Epithelial cell of proximal tubule (primary cell): ENCODE measurements at regions not wholly inside any gene's neighbourhood (a gene's known extent, or its start where the extent isn't known, plus 50 kb on each side); places are given as distances from the start of the nearest gene placed in this dataset.

Experiments
- DNase-seq: peaks from one replicate; pipeline ENCODE4 v3.0.0-alpha.2; 2011; ENCODE audit warnings: low read depth
- H3K4me3 ChIP-seq: 2 replicates; pipeline ENCODE4 v1.5.1; 2011; ENCODE audit warnings: low read depth, mild to moderate bottlenecking, low read length
- CTCF ChIP-seq: conservative IDR thresholded peaks from 2 replicates; pipeline ENCODE4 v1.5.1; 2012; ENCODE audit warnings: low read depth, mild to moderate bottlenecking, low read length

DNA sequence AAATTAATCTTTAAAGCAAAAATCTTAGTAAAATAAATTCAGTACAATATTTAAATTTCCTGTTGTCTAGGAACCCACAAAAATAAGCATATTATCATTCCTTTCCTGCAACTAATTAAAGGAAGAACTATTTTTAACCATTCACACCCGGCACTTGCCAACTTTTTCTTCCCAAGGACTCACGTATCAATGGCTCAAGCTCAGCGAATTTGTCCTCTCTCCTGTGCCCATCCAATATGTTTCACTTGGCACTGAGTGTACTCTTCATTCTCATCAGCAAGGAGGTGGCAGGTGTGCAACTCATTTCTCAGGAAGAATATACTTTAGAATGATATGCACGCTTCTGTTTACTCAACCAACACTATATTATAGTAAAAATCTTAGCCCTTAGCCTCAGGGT, 419.4 kb downstream of the C6orf118 start:
- no peak overlapping the region for H3K4me3 ChIP-seq
- TF ChIP-seq CTCF: no peak
- no peak for DNase-seq

- no peak for DNase-seq
Measured at GRCh38 chr6:164887660-164888059, 421.7 kb downstream of the C6orf118 start.

GRCh38 chr6:164882236-164882635, 427.2 kb downstream of the C6orf118 start:
- no peak overlapping the region for H3K4me3 ChIP-seq
- no peak for DNase-seq
- no peak for TF ChIP-seq CTCF

More at GRCh38 chr6:164887660-164888059, 421.7 kb downstream of the C6orf118 start:
- no peak overlapping the region for H3K4me3 ChIP-seq
- TF ChIP-seq CTCF: no peak

- no peak overlapping the region for H3K4me3 ChIP-seq
- no peak for DNase-seq
- TF ChIP-seq CTCF: no peak
Measured at GRCh38 chr6:164871783-164872182, 437.6 kb downstream of the C6orf118 start.

DNA sequence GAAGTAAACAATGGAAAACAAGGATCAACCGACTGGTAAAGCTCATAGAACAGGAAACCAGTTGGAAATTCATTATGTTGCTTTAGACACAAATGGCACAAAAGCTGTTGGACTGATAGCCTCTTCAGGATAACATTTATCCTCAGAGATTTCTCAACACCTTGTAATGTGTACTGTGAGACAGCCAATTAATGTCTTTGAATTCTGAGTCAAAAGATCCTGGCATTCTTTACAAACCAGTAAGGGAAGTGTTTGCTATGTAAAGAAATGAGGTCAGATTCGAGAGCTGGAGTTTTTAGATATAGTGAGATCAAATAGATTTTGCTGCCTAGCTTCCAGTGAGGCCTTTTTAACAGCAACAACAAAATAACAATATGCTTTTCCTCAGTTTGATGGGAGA, 439.2 kb downstream of the C6orf118 start:
- no peak for DNase-seq
- no peak for TF ChIP-seq CTCF
- H3K4me3 ChIP-seq: no peak overlapping the region

- TF ChIP-seq CTCF: no peak
- H3K4me3 ChIP-seq: no peak overlapping the region
- DNase-seq: no peak
Measured at GRCh38 chr6:164861967-164862366, 447.4 kb downstream of the C6orf118 start.

GRCh38 chr6:164859816-164860215, 449.6 kb downstream of the C6orf118 start:
- no peak for TF ChIP-seq CTCF
- H3K4me3 ChIP-seq: no peak overlapping the region
- DNase-seq: no peak
